ENCODE measurements at regions not wholly inside any gene's neighbourhood (a gene's known extent, or its start where the extent isn't known, plus 50 kb on each side); places are given as distances from the start of the nearest gene placed in this dataset.

GRCh38 chr3:106748472-106749262, 628.6 kb upstream of the CCDC54 start:
- POLR2A ChIA-PET = no interaction called here
- Mint-ChIP-seq H3K36me3 (ENCODE audit: insufficient read depth, unreplicated experiment) (no peaks in the 10 kb centered on the region), H3K27me3 (ENCODE audit: insufficient read depth, unreplicated experiment) (no peaks in the 10 kb centered on the region), H3K9me3 (ENCODE audit: unreplicated experiment) (peaks cover 3% of the 10 kb centered on the region), H3K4me1 (ENCODE audit: insufficient read depth, unreplicated experiment) (peaks cover 12% of the 10 kb centered on the region), H3K4me3 (ENCODE audit: unreplicated experiment) (no peak overlapping the region), H3K27ac (ENCODE audit: low read depth, unreplicated experiment) (no peak overlapping the region)
- intact Hi-C loops (cut with micrococcal nuclease) = no loop called here
- no TSS peak for BruUV-seq (replicated peaks)
- CTCF ChIA-PET = no interaction called here
- TF ChIP-seq CTCF (IDR thresholded peaks at IDR 0.05; ENCODE audit: unreplicated experiment) = no peak
- DNase-seq (ENCODE audit: unreplicated experiment) = no peak

GRCh38 chr3:106750092-106750491, 627.1 kb upstream of the CCDC54 start:
- POLR2A ChIA-PET = no interaction called here
- Mint-ChIP-seq H3K27me3 (ENCODE audit: insufficient read depth, unreplicated experiment) (no peaks in the 10 kb centered on the region), H3K9me3 (ENCODE audit: unreplicated experiment) (peaks cover 15% of the 10 kb centered on the region), H3K4me1 (ENCODE audit: insufficient read depth, unreplicated experiment) (peaks cover 12% of the 10 kb centered on the region), H3K4me3 (ENCODE audit: unreplicated experiment) (no peak overlapping the region), H3K27ac (ENCODE audit: low read depth, unreplicated experiment) (no peak overlapping the region), H3K36me3 (ENCODE audit: insufficient read depth, unreplicated experiment) (no peaks in the 10 kb centered on the region)
- BruUV-seq (replicated peaks) = no TSS peak
- intact Hi-C loops (cut with micrococcal nuclease) = no loop called here
- CTCF ChIA-PET = no interaction called here
- DNase-seq (ENCODE audit: unreplicated experiment) = no peak
- no peak for TF ChIP-seq CTCF (IDR thresholded peaks at IDR 0.05; ENCODE audit: unreplicated experiment)

- Mint-ChIP-seq H3K27me3 (ENCODE audit: insufficient read depth, unreplicated experiment) (no peaks in the 10 kb centered on the region), H3K4me3 (ENCODE audit: unreplicated experiment) (no peak overlapping the region), H3K4me1 (ENCODE audit: insufficient read depth, unreplicated experiment) (peaks cover 6% of the 10 kb centered on the region), H3K36me3 (ENCODE audit: insufficient read depth, unreplicated experiment) (no peaks in the 10 kb centered on the region), H3K9me3 (ENCODE audit: unreplicated experiment) (peaks cover 17% of the 10 kb centered on the region), H3K27ac (ENCODE audit: low read depth, unreplicated experiment) (no peak overlapping the region)
- no peak for TF ChIP-seq CTCF (IDR thresholded peaks at IDR 0.05; ENCODE audit: unreplicated experiment)
- BruUV-seq (replicated peaks) = no TSS peak
- ChIA-PET CTCF (no interaction called here), POLR2A (no interaction called here)
- DNase-seq (ENCODE audit: unreplicated experiment) = no peak
- intact Hi-C loops (cut with micrococcal nuclease) = no loop called here
These were observed 621.9 kb upstream of the CCDC54 start for GRCh38 chr3:106755336-106755735.

- Mint-ChIP-seq H3K27ac (ENCODE audit: low read depth, unreplicated experiment) (no peak overlapping the region), H3K4me1 (ENCODE audit: insufficient read depth, unreplicated experiment) (peaks cover 6% of the 10 kb centered on the region), H3K27me3 (ENCODE audit: insufficient read depth, unreplicated experiment) (no peaks in the 10 kb centered on the region), H3K4me3 (ENCODE audit: unreplicated experiment) (no peak overlapping the region), H3K36me3 (ENCODE audit: insufficient read depth, unreplicated experiment) (no peaks in the 10 kb centered on the region), H3K9me3 (ENCODE audit: unreplicated experiment) (peaks cover 17% of the 10 kb centered on the region)
- no peak for TF ChIP-seq CTCF (IDR thresholded peaks at IDR 0.05; ENCODE audit: unreplicated experiment)
- DNase-seq (ENCODE audit: unreplicated experiment) = no peak
- intact Hi-C loops (cut with micrococcal nuclease) = no loop called here
- ChIA-PET CTCF (no interaction called here), POLR2A (no interaction called here)
- BruUV-seq (replicated peaks) = no TSS peak
These were observed 620.3 kb upstream of the CCDC54 start for GRCh38 chr3:106756901-106757300.
